MCF 10A (cell line): ENCODE measurements at regions not wholly inside any gene's neighbourhood (a gene's known extent, or its start where the extent isn't known, plus 50 kb on each side); places are given as distances from the start of the nearest gene placed in this dataset.

ENCODE experiments used
- BruUV-seq: library from RNA; stranded (reverse); fragments of 400-500 nt; replicated peaks from 2 replicates; lab custom pipeline; 2021; lab: Mats Ljungman, UMichigan
- CTCF ChIA-PET: fragments of 300-600 bp; sonication (Branson Sonifier 250); formaldehyde crosslinking; extraction: SDS; loops from one replicate; lab custom pipeline; 2021; ENCODE audit warnings: antibody characterized with exemption, inconsistent platforms; lab: Yijun Ruan, JAX
- POLR2A ChIA-PET: fragments of 300-600, 350-650 bp; sonication (Branson Sonifier 250); formaldehyde crosslinking; extraction: SDS; loops from one replicate; lab custom pipeline; 2020; ENCODE audit warnings: antibody characterized with exemption, inconsistent platforms; lab: Yijun Ruan, JAX
- DNase-seq: peaks from one replicate; pipeline ENCODE4 v3.0.0-alpha.2; 2018; ENCODE audit not compliant: unreplicated experiment
- H3K27ac Mint-ChIP-seq: one replicate; pipeline ENCODE4 v1.8.0; 2022; ENCODE audit warnings: mild to moderate bottlenecking, low read depth, mixed read lengths; ENCODE audit not compliant: unreplicated experiment
- H3K27me3 Mint-ChIP-seq: one replicate; pipeline ENCODE4 v1.8.0; 2022; ENCODE audit warnings: mixed read lengths; ENCODE audit not compliant: insufficient read depth, unreplicated experiment
- H3K36me3 Mint-ChIP-seq: one replicate; pipeline ENCODE4 v1.8.0; 2022; ENCODE audit warnings: mild to moderate bottlenecking, moderate library complexity, mixed read lengths; ENCODE audit not compliant: insufficient read depth, unreplicated experiment
- H3K4me1 Mint-ChIP-seq: one replicate; pipeline ENCODE4 v1.8.0; 2022; ENCODE audit warnings: mixed read lengths; ENCODE audit not compliant: insufficient read depth, unreplicated experiment
- H3K4me3 Mint-ChIP-seq: one replicate; pipeline ENCODE4 v1.8.0; 2022; ENCODE audit warnings: mild to moderate bottlenecking, moderate library complexity, mixed read lengths; ENCODE audit not compliant: unreplicated experiment
- H3K9me3 Mint-ChIP-seq: one replicate; pipeline ENCODE4 v1.8.0; 2022; ENCODE audit warnings: mixed read lengths; ENCODE audit not compliant: unreplicated experiment
- CTCF ChIP-seq: fragments of 200-600 bp; IDR thresholded peaks from one replicate; pipeline ENCODE4 v1.8.0; 2022; ENCODE audit warnings: antibody characterized with exemption, mild to moderate bottlenecking; ENCODE audit not compliant: unreplicated experiment
- intact Hi-C: fragments of 100-400 bp; cut with micrococcal nuclease; formaldehyde crosslinking; loops from 2 replicates; pipeline ENCODE4 v1.14.1; 2022

GRCh38 chr4:26229974-26230373, 90.8 kb upstream of the RBPJ start:
- Mint-ChIP-seq H3K27ac (no peak overlapping the region), H3K4me1 (no peaks in the 10 kb centered on the region), H3K36me3 (no peaks in the 10 kb centered on the region), H3K9me3 (no peaks in the 10 kb centered on the region), H3K4me3 (no peak overlapping the region), H3K27me3 (no peaks in the 10 kb centered on the region)
- BruUV-seq: no TSS peak
- TF ChIP-seq CTCF: no peak
- POLR2A ChIA-PET: no interaction called here
- no peak for DNase-seq
- intact Hi-C loops: no loop called here
- CTCF ChIA-PET: interaction anchor here (0.6 kb wide), 1 partner anchor 59 kb away, joined by 3 read pairs; no protein-coding TSS in a partner anchor

GRCh38 chr4:26233350-26233749, 87.5 kb upstream of the RBPJ start:
- H3K4me3 Mint-ChIP-seq: no peak overlapping the region
- CTCF ChIA-PET: interaction anchor here (0.6 to 0.9 kb wide), 3 partner anchors 10 to 245 kb away, joined by 3 to 9 read pairs (median 3); no protein-coding TSS in a partner anchor

GRCh38 chr4:26235500-26235899, 85.3 kb upstream of the RBPJ start:
- Mint-ChIP-seq H3K4me1 (peaks cover 15% of the 10 kb centered on the region), H3K36me3 (no peaks in the 10 kb centered on the region), H3K4me3 (no peak overlapping the region), H3K27ac (peak overlapping the region; percentile 61), H3K9me3 (no peaks in the 10 kb centered on the region), H3K27me3 (no peaks in the 10 kb centered on the region)
- BruUV-seq: no TSS peak
- ChIA-PET POLR2A (interaction anchor here (0.7 to 4.1 kb wide), 19 partner anchors 10 to 180 kb away, joined by 3 to 48 read pairs (median 4); partner anchors contain the start of gene RBPJ), CTCF (interaction anchor here (0.5 to 3.5 kb wide), 28 partner anchors 11 to 300 kb away, joined by 3 to 25 read pairs (median 3); no protein-coding TSS in a partner anchor)
- intact Hi-C loops: loop anchor here (1.0 to 2.0 kb wide), 3 partner anchors 84 to 153 kb away; no protein-coding TSS in a partner anchor
- no peak for TF ChIP-seq CTCF
- peak; percentile 92 for DNase-seq

More at GRCh38 chr4:26233350-26233749, 87.5 kb upstream of the RBPJ start:
- Mint-ChIP-seq H3K27me3 (no peaks in the 10 kb centered on the region), H3K27ac (no peak overlapping the region), H3K36me3 (no peaks in the 10 kb centered on the region), H3K9me3 (no peaks in the 10 kb centered on the region), H3K4me1 (peaks cover 9% of the 10 kb centered on the region)
- POLR2A ChIA-PET: interaction anchor here (0.6 to 4.1 kb wide), 2 partner anchors 42 to 105 kb away, joined by 3 to 28 read pairs; no protein-coding TSS in a partner anchor
- intact Hi-C loops: no loop called here
- no TSS peak for BruUV-seq
- DNase-seq: no peak
- TF ChIP-seq CTCF: no peak

GRCh38 chr4:26237916-26238315, 82.9 kb upstream of the RBPJ start:
- POLR2A ChIA-PET: interaction anchor here (1.1 kb wide), 1 partner anchor 81 kb away, joined by 5 read pairs; no protein-coding TSS in a partner anchor
- Mint-ChIP-seq H3K27me3 (no peaks in the 10 kb centered on the region), H3K4me3 (no peak overlapping the region), H3K36me3 (no peaks in the 10 kb centered on the region), H3K4me1 (peaks cover 15% of the 10 kb centered on the region), H3K27ac (no peak overlapping the region), H3K9me3 (no peaks in the 10 kb centered on the region)
- no peak for DNase-seq
- intact Hi-C loops: no loop called here
- TF ChIP-seq CTCF: no peak
- CTCF ChIA-PET: interaction anchor here (1.2 to 3.5 kb wide), 4 partner anchors 43 to 172 kb away, joined by 3 to 25 read pairs (median 4); no protein-coding TSS in a partner anchor
- BruUV-seq: no TSS peak
